Right lobe of liver (tissue), 6 donors: ENCODE measurements at regions not wholly inside any gene's neighbourhood (a gene's known extent, or its start where the extent isn't known, plus 50 kb on each side); places are given as distances from the start of the nearest gene placed in this dataset.

Source experiments
- ATAC-seq, 4 donors: fragments of 200-7000 bp; cut with Tn5 transposase; one replicate each; pipeline ENCODE4 v1.9.1; 2020; ENCODE audit warnings: mild to moderate bottlenecking in 4 of 4, moderate library complexity in 4 of 4
- DNase-seq, 3 donors: peaks; one replicate each; pipeline ENCODE4 v3.0.0-alpha.2; 2020
- H3K27ac ChIP-seq, 3 donors: fragments of 200-600 bp; one replicate each; pipeline ENCODE4 v1.8.0; 2022
- H3K27me3 ChIP-seq, 2 donors: fragments of 200-600 bp; one replicate each; pipeline ENCODE4 v1.8.0; 2022
- H3K36me3 ChIP-seq, 4 donors: fragments of 200-600 bp; sonication (generic) in 1 of 4; one replicate each; pipeline versions ENCODE4 v1.5.1 to v1.8.0; 2017 to 2022; ENCODE audit warnings: control low read depth in 1 of 4
- H3K4me1 ChIP-seq, 4 donors: fragments of 200-600 bp; sonication (generic) in 1 of 4; one replicate each; pipeline versions ENCODE4 v1.5.1 to v1.8.0; 2017 to 2022; ENCODE audit warnings: control low read depth in 1 of 4
- H3K4me3 ChIP-seq, 3 donors: fragments of 200-600 bp; one replicate each; pipeline ENCODE4 v1.8.0; 2022
- H3K9me3 ChIP-seq, 4 donors: fragments of 200-600 bp; sonication (generic) in 1 of 4; one replicate each; pipeline versions ENCODE4 v1.5.1 to v1.8.0; 2017 to 2022; ENCODE audit warnings: control low read depth in 1 of 4
- CTCF ChIP-seq, 4 donors: fragments of 200-600 bp in 3 of 4; fragments of 450-650 bp in 1 of 4; IDR thresholded peaks; one replicate each; pipeline versions ENCODE4 v1.5.1 to v1.8.0; 2016 to 2022; ENCODE audit warnings: antibody characterized with exemption in 4 of 4, mild to moderate bottlenecking in 2 of 4
- POLR2A ChIP-seq: fragments of 450-650 bp; IDR thresholded peaks from one replicate; pipeline ENCODE4 v1.6.1; 2017; ENCODE audit warnings: antibody characterized with exemption, mild to moderate bottlenecking
- WGBS: methylation state at CpG from one replicate; pipeline ENCODE4 v1.1.6; 2018; ENCODE audit warnings: low coverage, low lambda C conversion rate; ENCODE audit not compliant: insufficient coverage; ENCODE audit errors: missing lambda C conversion rate; 5-methylcytosine and 5-hydroxymethylcytosine counted together
- intact Hi-C, 2 donors: fragments of 100-400 bp; cut with DNase I; formaldehyde crosslinking; loops; one replicate each; pipeline versions ENCODE4 v1.11.2 to v1.14.1; 2022
- donor health status: DM: no; HTN: yes; CAD: no.
- donor health status: DM: no; HTN: no; CAD: no.
- donor health status: DM: no; HTN: no; CAD: no.
- donor health status: DM: no; HTN: yes; CAD: no.
- donor health status: DM: no; HTN: yes; CAD: no.

- no peak for ATAC-seq
- H3K27ac ChIP-seq, result no peak overlapping the region
These were observed 72.3 kb upstream of the KRAS start for GRCh38 chr12:25322918-25323531.

GRCh38 chr12:25322351-25322750 is 71.6 kb upstream of the KRAS start:
- ATAC-seq (no peak), DNase-seq (no peak)
- H3K9me3 ChIP-seq, result no peaks in the 10 kb centered on the region
- intact Hi-C loops, result no loop called here
- H3K4me1 ChIP-seq, result no peaks in the 10 kb centered on the region
- no peaks in the 10 kb centered on the region for H3K27me3 ChIP-seq
- TF ChIP-seq POLR2A, result no peak
- no peak for TF ChIP-seq CTCF (IDR thresholded peaks at IDR 0.05)
- H3K36me3 ChIP-seq, result no peaks in the 10 kb centered on the region
- no peak overlapping the region for H3K27ac ChIP-seq
- no peak overlapping the region for H3K4me3 ChIP-seq
- WGBS, result 60% methylated on average over 1 of the region's 1 CpG

More at GRCh38 chr12:25322918-25323531, 72.3 kb upstream of the KRAS start:
- WGBS, result 36% methylated on average over 3 of the region's 3 CpGs
- Histone ChIP-seq H3K36me3 (no peaks in the 10 kb centered on the region), H3K27me3 (no peaks in the 10 kb centered on the region), H3K9me3 (no peaks in the 10 kb centered on the region), H3K4me1 (no peaks in the 10 kb centered on the region), H3K4me3 (no peak overlapping the region)
- TF ChIP-seq POLR2A (no peak), CTCF (IDR thresholded peaks at IDR 0.05) (no peak)
- no peak for DNase-seq
- intact Hi-C loops, result no loop called here

- H3K36me3 ChIP-seq, result no peaks in the 10 kb centered on the region
- H3K9me3 ChIP-seq, result no peaks in the 10 kb centered on the region
- no peak overlapping the region for H3K27ac ChIP-seq
- no peak for DNase-seq
- no peak overlapping the region for H3K4me3 ChIP-seq
- intact Hi-C loops, result no loop called here
- no peaks in the 10 kb centered on the region for H3K27me3 ChIP-seq
- TF ChIP-seq POLR2A, result no peak
- no peak for TF ChIP-seq CTCF (IDR thresholded peaks at IDR 0.05)
- H3K4me1 ChIP-seq, result no peaks in the 10 kb centered on the region
- WGBS, result 49% methylated on average over 4 of the region's 4 CpGs
- ATAC-seq, result peak in 2 of 4 donors; percentile 65 to 69
These were observed 71.0 kb upstream of the KRAS start for GRCh38 chr12:25321772-25322171.

GRCh38 chr12:25320123-25321006 is 69.6 kb upstream of the KRAS start:
- H3K36me3 ChIP-seq, result no peaks in the 10 kb centered on the region
- TF ChIP-seq CTCF (IDR thresholded peaks at IDR 0.05) (no peak), POLR2A (no peak)
- no peak for DNase-seq
- H3K27me3 ChIP-seq, result no peaks in the 10 kb centered on the region
- WGBS, result 26% methylated on average over 4 of the region's 5 CpGs
- no peaks in the 10 kb centered on the region for H3K9me3 ChIP-seq
- no peaks in the 10 kb centered on the region for H3K4me1 ChIP-seq
- no peak for ATAC-seq
- no peak overlapping the region for H3K27ac ChIP-seq
- H3K4me3 ChIP-seq, result no peak overlapping the region
- intact Hi-C loops, result no loop called here
